Endothelial cell (in vitro differentiated cells): ENCODE measurements at regions not wholly inside any gene's neighbourhood (a gene's known extent, or its start where the extent isn't known, plus 50 kb on each side); places are given as distances from the start of the nearest gene placed in this dataset.

Experiments used
- DNase-seq: peaks from one replicate; pipeline ENCODE4 v3.0.0; 2021; ENCODE audit warnings: low spot score
- H3K27ac Mint-ChIP-seq: one replicate; pipeline ENCODE4 v1.8.0; 2021; ENCODE audit warnings: mixed read lengths, inconsistent platforms; ENCODE audit not compliant: unreplicated experiment
- H3K27me3 Mint-ChIP-seq: one replicate; pipeline ENCODE4 v1.8.0; 2021; ENCODE audit warnings: mild to moderate bottlenecking, moderate library complexity, mixed read lengths, inconsistent platforms; ENCODE audit not compliant: unreplicated experiment
- H3K36me3 Mint-ChIP-seq: one replicate; pipeline ENCODE4 v1.8.0; 2021; ENCODE audit warnings: mild to moderate bottlenecking, low read depth, mixed read lengths, inconsistent platforms; ENCODE audit not compliant: unreplicated experiment
- H3K4me1 Mint-ChIP-seq: one replicate; pipeline ENCODE4 v1.8.0; 2021; ENCODE audit warnings: mild to moderate bottlenecking, mixed read lengths, inconsistent platforms; ENCODE audit not compliant: unreplicated experiment
- H3K4me3 Mint-ChIP-seq: one replicate; pipeline ENCODE4 v1.8.0; 2021; ENCODE audit warnings: mild to moderate bottlenecking, mixed read lengths, inconsistent platforms; ENCODE audit not compliant: unreplicated experiment
- H3K9me3 Mint-ChIP-seq: one replicate; pipeline ENCODE4 v1.8.0; 2021; ENCODE audit warnings: mixed read lengths, inconsistent platforms; ENCODE audit not compliant: unreplicated experiment
- CTCF ChIP-seq: fragments of 200-600 bp; sonication (generic); IDR thresholded peaks from one replicate; pipeline ENCODE4 v1.5.0; 2021; ENCODE audit warnings: antibody characterized with exemption; ENCODE audit not compliant: unreplicated experiment

GRCh38 chr5:40413743-40414142, 266.0 kb upstream of the PTGER4 start:
- DNase-seq: no peak
- Mint-ChIP-seq H3K27ac (no peak overlapping the region), H3K4me3 (no peak overlapping the region), H3K27me3 (no peaks in the 10 kb centered on the region), H3K4me1 (peaks cover 14% of the 10 kb centered on the region), H3K9me3 (no peaks in the 10 kb centered on the region), H3K36me3 (no peaks in the 10 kb centered on the region)
- TF ChIP-seq CTCF: no peak

- TF ChIP-seq CTCF: no peak
- H3K4me1 Mint-ChIP-seq: peaks cover 14% of the 10 kb centered on the region
- H3K27ac Mint-ChIP-seq: no peak overlapping the region
- no peaks in the 10 kb centered on the region for H3K36me3 Mint-ChIP-seq
- H3K4me3 Mint-ChIP-seq: no peak overlapping the region
- no peaks in the 10 kb centered on the region for H3K27me3 Mint-ChIP-seq
- no peak for DNase-seq
- no peaks in the 10 kb centered on the region for H3K9me3 Mint-ChIP-seq
Measured at GRCh38 chr5:40412771-40413170, 266.9 kb upstream of the PTGER4 start.

- peaks cover 14% of the 10 kb centered on the region for H3K4me1 Mint-ChIP-seq
- TF ChIP-seq CTCF: no peak
Measured at GRCh38 chr5:40410964-40411635, 268.6 kb upstream of the PTGER4 start.

GRCh38 chr5:40410231-40410861, 269.4 kb upstream of the PTGER4 start:
- no peaks in the 10 kb centered on the region for H3K9me3 Mint-ChIP-seq
- no peaks in the 10 kb centered on the region for H3K36me3 Mint-ChIP-seq
- H3K4me3 Mint-ChIP-seq: no peak overlapping the region
- no peak for TF ChIP-seq CTCF
- H3K27me3 Mint-ChIP-seq: no peaks in the 10 kb centered on the region
- DNase-seq: no peak
- H3K27ac Mint-ChIP-seq: no peak overlapping the region
- peaks cover 14% of the 10 kb centered on the region for H3K4me1 Mint-ChIP-seq

More at GRCh38 chr5:40410964-40411635, 268.6 kb upstream of the PTGER4 start:
- Mint-ChIP-seq H3K27me3 (no peaks in the 10 kb centered on the region), H3K9me3 (no peaks in the 10 kb centered on the region), H3K27ac (no peak overlapping the region), H3K4me3 (no peak overlapping the region), H3K36me3 (no peaks in the 10 kb centered on the region)
- DNase-seq: no peak

- H3K4me3 Mint-ChIP-seq: no peak overlapping the region
- peaks cover 14% of the 10 kb centered on the region for H3K4me1 Mint-ChIP-seq
- no peak for DNase-seq
- no peak overlapping the region for H3K27ac Mint-ChIP-seq
- H3K27me3 Mint-ChIP-seq: no peaks in the 10 kb centered on the region
- no peaks in the 10 kb centered on the region for H3K9me3 Mint-ChIP-seq
- no peak for TF ChIP-seq CTCF
- no peaks in the 10 kb centered on the region for H3K36me3 Mint-ChIP-seq
Measured at GRCh38 chr5:40409601-40410000, 270.1 kb upstream of the PTGER4 start.
